WTC11 (cell line): ENCODE measurements at regions not wholly inside any gene's neighbourhood (a gene's known extent, or its start where the extent isn't known, plus 50 kb on each side); places are given as distances from the start of the nearest gene placed in this dataset.

Source experiments
- ATAC-seq: fragments of 200-7000 bp; cut with Tn5 transposase; 2 replicates; pipeline ENCODE4 v1.10.0; 2021; ENCODE audit warnings: mild to moderate bottlenecking, moderate library complexity
- CTCF ChIA-PET: fragments of 300-600 bp; sonication (Branson Sonifier 250); formaldehyde crosslinking; loops from one replicate; lab custom pipeline; 2021; ENCODE audit warnings: antibody characterized with exemption; lab: Charles Lee
- POLR2A ChIA-PET: fragments of 350-600 bp; sonication (Branson Sonifier 250); formaldehyde crosslinking; loops from one replicate; lab custom pipeline; 2021; ENCODE audit warnings: antibody characterized with exemption; lab: Charles Lee
- DNase-seq: peaks from one replicate; pipeline ENCODE4 v3.0.0; 2021; ENCODE audit warnings: low spot score
- H3K27ac Mint-ChIP-seq: 2 replicates; pipeline ENCODE4 v1.8.0; 2021; ENCODE audit warnings: mixed read lengths
- H3K27me3 Mint-ChIP-seq: 2 replicates; pipeline ENCODE4 v1.8.0; 2021; ENCODE audit warnings: low read depth, mild to moderate bottlenecking, moderate library complexity, mixed read lengths
- H3K36me3 Mint-ChIP-seq: 2 replicates; pipeline ENCODE4 v1.8.0; 2021; ENCODE audit warnings: mixed read lengths
- H3K4me1 Mint-ChIP-seq: 2 replicates; pipeline ENCODE4 v1.8.0; 2022; ENCODE audit warnings: mixed read lengths
- H3K4me3 Mint-ChIP-seq: 2 replicates; pipeline ENCODE4 v1.8.0; 2021; ENCODE audit warnings: mild to moderate bottlenecking, moderate library complexity, mixed read lengths
- H3K9me3 Mint-ChIP-seq: 2 replicates; pipeline ENCODE4 v1.8.0; 2021; ENCODE audit warnings: mixed read lengths
- ATF3 ChIP-seq: sonication (generic); formaldehyde crosslinking; conservative IDR thresholded peaks from 2 replicates; pipeline ENCODE4 v1.8.1; 2022; ENCODE audit warnings: mild to moderate bottlenecking, missing genetic modification reagents
- EMX1 ChIP-seq: fragments of 250-450 bp; sonication (Bioruptor Pico); IDR thresholded peaks from 2 replicates; pipeline ENCODE4 v1.8.0; 2021; ENCODE audit warnings: mild to moderate bottlenecking
- FOXK1 ChIP-seq: sonication (generic); formaldehyde crosslinking; IDR thresholded peaks from 2 replicates; pipeline ENCODE4 v1.8.0; 2022; ENCODE audit warnings: mild to moderate bottlenecking, moderate library complexity, missing genetic modification reagents
- FOXP1 ChIP-seq: sonication (generic); formaldehyde crosslinking; IDR thresholded peaks from 2 replicates; pipeline ENCODE4 v1.8.0; 2022; ENCODE audit warnings: missing genetic modification reagents, mild to moderate bottlenecking, moderate library complexity, borderline replicate concordance
- GABPB1 ChIP-seq: sonication (generic); formaldehyde crosslinking; IDR thresholded peaks from 2 replicates; pipeline ENCODE4 v1.8.1; 2023; ENCODE audit warnings: mild to moderate bottlenecking, missing genetic modification reagents
- GRHL2 ChIP-seq: fragments of 250-450 bp; sonication (Bioruptor Pico); IDR thresholded peaks from 2 replicates; pipeline ENCODE4 v1.8.0; 2022; ENCODE audit warnings: mild to moderate bottlenecking, moderate library complexity; ENCODE audit not compliant: insufficient replicate concordance, severe bottlenecking
- GTF2I ChIP-seq: fragments of 250-450 bp; sonication (Bioruptor Pico); conservative IDR thresholded peaks from 2 replicates; pipeline ENCODE4 v1.4.0; 2021; ENCODE audit warnings: mild to moderate bottlenecking
- JUN ChIP-seq: sonication (generic); formaldehyde crosslinking; IDR thresholded peaks from 2 replicates; pipeline ENCODE4 v1.8.0; 2023; ENCODE audit warnings: mild to moderate bottlenecking, missing genetic modification reagents
- KAT7 ChIP-seq: sonication (generic); formaldehyde crosslinking; IDR thresholded peaks from 2 replicates; pipeline ENCODE4 v1.8.1; 2023; ENCODE audit warnings: missing genetic modification reagents, mild to moderate bottlenecking, borderline replicate concordance
- MAX ChIP-seq: sonication (generic); formaldehyde crosslinking; IDR thresholded peaks from 2 replicates; pipeline ENCODE4 v1.8.0; 2022; ENCODE audit warnings: mild to moderate bottlenecking, missing genetic modification reagents
- MYBL2 ChIP-seq: sonication (generic); formaldehyde crosslinking; IDR thresholded peaks from 2 replicates; pipeline ENCODE4 v1.8.1; 2023; ENCODE audit warnings: mild to moderate bottlenecking, moderate library complexity, missing genetic modification reagents
- NFYB ChIP-seq: sonication (generic); formaldehyde crosslinking; conservative IDR thresholded peaks from 2 replicates; pipeline ENCODE4 v1.8.0; 2022; ENCODE audit warnings: low read depth, missing genetic modification reagents
- PREB ChIP-seq: sonication (generic); formaldehyde crosslinking; IDR thresholded peaks from 2 replicates; pipeline ENCODE4 v1.8.1; 2022; ENCODE audit warnings: mild to moderate bottlenecking, missing genetic modification reagents, moderate library complexity, borderline replicate concordance
- RORB ChIP-seq: fragments of 250-450 bp; sonication (Bioruptor Pico); IDR thresholded peaks from 2 replicates; pipeline ENCODE4 v1.9.0; 2021; ENCODE audit warnings: mild to moderate bottlenecking
- SP1 ChIP-seq: sonication (generic); formaldehyde crosslinking; conservative IDR thresholded peaks from 2 replicates; pipeline ENCODE4 v1.8.1; 2022; ENCODE audit warnings: missing genetic modification reagents
- USF1 ChIP-seq: sonication (generic); formaldehyde crosslinking; IDR thresholded peaks from 2 replicates; pipeline ENCODE4 v1.8.0; 2022; ENCODE audit warnings: mild to moderate bottlenecking, missing genetic modification reagents
- USF2 ChIP-seq: sonication (generic); formaldehyde crosslinking; IDR thresholded peaks from 2 replicates; pipeline ENCODE4 v1.8.1; 2023; ENCODE audit warnings: mild to moderate bottlenecking, missing genetic modification reagents, moderate library complexity
- ZNF232 ChIP-seq: sonication (generic); formaldehyde crosslinking; IDR thresholded peaks from 2 replicates; pipeline ENCODE4 v1.8.0; 2022; ENCODE audit warnings: mild to moderate bottlenecking, missing genetic modification reagents
- ZNF396 ChIP-seq: fragments of 250-450 bp; sonication (Bioruptor Pico); IDR thresholded peaks from 2 replicates; pipeline ENCODE4 v1.8.0; 2021; ENCODE audit warnings: mild to moderate bottlenecking, moderate library complexity, borderline replicate concordance
- ZNF532 ChIP-seq: fragments of 250-450 bp; sonication (Bioruptor Pico); IDR thresholded peaks from 2 replicates; pipeline ENCODE4 v1.9.0; 2021; ENCODE audit warnings: mild to moderate bottlenecking, borderline replicate concordance
- ZNF671 ChIP-seq: fragments of 250-450 bp; sonication (Bioruptor Pico); IDR thresholded peaks from 2 replicates; pipeline ENCODE4 v1.8.0; 2021; ENCODE audit warnings: mild to moderate bottlenecking
- ZSCAN18 ChIP-seq: fragments of 250-450 bp; sonication (Bioruptor Pico); IDR thresholded peaks from 2 replicates; pipeline ENCODE4 v2.1.2; 2022; ENCODE audit warnings: mild to moderate bottlenecking, moderate library complexity

GRCh38 chr4:177519481-177520260, 77.4 kb upstream of the AGA start:
- POLR2A ChIA-PET: no interaction called here
- no peak for ATAC-seq
- CTCF ChIA-PET: no interaction called here

GRCh38 chr4:177528620-177529019, 86.4 kb upstream of the AGA start:
- no peak for TF ChIP-seq RORB (CRISPR knock-in tag)
- H3K4me3 Mint-ChIP-seq: no peak overlapping the region
- peaks cover 6% of the 10 kb centered on the region for H3K9me3 Mint-ChIP-seq
- ChIA-PET POLR2A (no interaction called here), CTCF (no interaction called here)
- peaks cover 5% of the 10 kb centered on the region; the same call in 1 of the 2 replicates for H3K36me3 Mint-ChIP-seq
- no peak for ATAC-seq
- H3K27me3 Mint-ChIP-seq: no peaks in the 10 kb centered on the region
- peaks cover 10% of the 10 kb centered on the region for H3K4me1 Mint-ChIP-seq
- no peak for DNase-seq
- no peak overlapping the region for H3K27ac Mint-ChIP-seq

More at GRCh38 chr4:177519481-177520260, 77.4 kb upstream of the AGA start:
- peaks cover 15% of the 10 kb centered on the region for H3K36me3 Mint-ChIP-seq
- no peaks in the 10 kb centered on the region for H3K27me3 Mint-ChIP-seq
- no peak overlapping the region for H3K27ac Mint-ChIP-seq
- peaks cover 20% of the 10 kb centered on the region for H3K9me3 Mint-ChIP-seq
- no peak overlapping the region for H3K4me3 Mint-ChIP-seq
- TF ChIP-seq FOXK1 (CRISPR knock-in tag) (no peak), KAT7 (CRISPR knock-in tag) (no peak), ZNF532 (no peak), GTF2I (no peak)
- DNase-seq: no peak
- no peaks in the 10 kb centered on the region for H3K4me1 Mint-ChIP-seq

GRCh38 chr4:177530561-177530960, 88.3 kb upstream of the AGA start:
- CTCF ChIA-PET: no interaction called here
- no peak overlapping the region for H3K27ac Mint-ChIP-seq
- peaks cover 10% of the 10 kb centered on the region for H3K4me1 Mint-ChIP-seq
- ATAC-seq: no peak
- POLR2A ChIA-PET: no interaction called here
- H3K9me3 Mint-ChIP-seq: peaks cover 6% of the 10 kb centered on the region
- no peak overlapping the region for H3K4me3 Mint-ChIP-seq
- no peaks in the 10 kb centered on the region for H3K27me3 Mint-ChIP-seq
- no peak for TF ChIP-seq SP1 (CRISPR knock-in tag)
- no peak for TF ChIP-seq USF2 (CRISPR knock-in tag)
- no peak for TF ChIP-seq ATF3
- no peak for TF ChIP-seq GABPB1
- TF ChIP-seq JUN: no peak
- TF ChIP-seq MYBL2 (CRISPR knock-in tag): no peak
- no peak for TF ChIP-seq FOXP1 (CRISPR knock-in tag)
- no peak for TF ChIP-seq GTF2I
- TF ChIP-seq EMX1 (CRISPR knock-in tag): no peak
- no peak for TF ChIP-seq ZNF232 (CRISPR knock-in tag)
- TF ChIP-seq MAX (CRISPR knock-in tag): no peak
- no peak for TF ChIP-seq NFYB (CRISPR knock-in tag)
- TF ChIP-seq PREB (CRISPR knock-in tag): no peak
- no peak for TF ChIP-seq GRHL2
- TF ChIP-seq USF1: no peak
- TF ChIP-seq ZNF396 (CRISPR knock-in tag): no peak
- no peak for TF ChIP-seq ZNF671 (CRISPR knock-in tag)
- no peak for TF ChIP-seq ZSCAN18 (CRISPR knock-in tag)
- TF ChIP-seq, all 79 proteins: peak for 0
- peaks cover 3% of the 10 kb centered on the region; the same call in 1 of the 2 replicates for H3K36me3 Mint-ChIP-seq
- DNase-seq: no peak
